ENCODE measurements at regions not wholly inside any gene's neighbourhood (a gene's known extent, or its start where the extent isn't known, plus 50 kb on each side); places are given as distances from the start of the nearest gene placed in this dataset.

GRCh38 chr18:55651236-55651635 is 63.2 kb upstream of the TCF4 start:
- ATAC-seq (ENCODE audit: insufficient read depth, low read depth) (no peak), DNase-seq (no peak)
- H3K36me3 ChIP-seq (ENCODE audit: insufficient read depth, low read length) = no peaks in the 10 kb centered on the region
- no peak overlapping the region for H3K4me3 ChIP-seq (ENCODE audit: low read depth in 1 of 2, low read length in 2 of 2)
- no peaks in the 10 kb centered on the region for H3K79me2 ChIP-seq (ENCODE audit: insufficient read depth, low read length)
- H3K4me2 ChIP-seq (ENCODE audit: insufficient read depth, low read length) = no peak overlapping the region
- no peaks in the 10 kb centered on the region for H4K20me1 ChIP-seq (ENCODE audit: insufficient read depth, low read length)
- TF ChIP-seq EZH2 (IDR thresholded peaks at IDR 0.05; ENCODE audit: borderline replicate concordance, low read depth, low read length, severe bottlenecking) (no peak), CTCF (IDR thresholded peaks at IDR 0.05; ENCODE audit: borderline replicate concordance, extremely low read depth, low read length, poor library complexity, severe bottlenecking) (no peak)
- no peak overlapping the region for H2AFZ ChIP-seq (ENCODE audit: low read depth, low read length)
- no peaks in the 10 kb centered on the region for H3K9me3 ChIP-seq (ENCODE audit: insufficient read depth, low read length, severe bottlenecking)
- no peak overlapping the region for H3K9ac ChIP-seq (ENCODE audit: low read depth, low read length)
- H3K27me3 ChIP-seq (ENCODE audit: insufficient read depth, low read length, poor library complexity) = no peaks in the 10 kb centered on the region
- no peaks in the 10 kb centered on the region for H3K4me1 ChIP-seq (ENCODE audit: insufficient read depth, low read length)
- no peak overlapping the region for H3K27ac ChIP-seq (ENCODE audit: low read length)

- no peak overlapping the region for H2AFZ ChIP-seq (ENCODE audit: low read depth, low read length)
- no peak overlapping the region for H3K4me2 ChIP-seq (ENCODE audit: insufficient read depth, low read length)
- ATAC-seq (ENCODE audit: insufficient read depth, low read depth) (no peak), DNase-seq (no peak)
- H3K4me3 ChIP-seq (ENCODE audit: low read depth in 1 of 2, low read length in 2 of 2) = no peak overlapping the region
- no peaks in the 10 kb centered on the region for H3K36me3 ChIP-seq (ENCODE audit: insufficient read depth, low read length)
- H3K27me3 ChIP-seq (ENCODE audit: insufficient read depth, low read length, poor library complexity) = no peaks in the 10 kb centered on the region
- H3K27ac ChIP-seq (ENCODE audit: low read length) = no peak overlapping the region
- H4K20me1 ChIP-seq (ENCODE audit: insufficient read depth, low read length) = no peaks in the 10 kb centered on the region
- H3K4me1 ChIP-seq (ENCODE audit: insufficient read depth, low read length) = no peaks in the 10 kb centered on the region
- no peaks in the 10 kb centered on the region for H3K79me2 ChIP-seq (ENCODE audit: insufficient read depth, low read length)
- TF ChIP-seq CTCF (IDR thresholded peaks at IDR 0.05; ENCODE audit: borderline replicate concordance, extremely low read depth, low read length, poor library complexity, severe bottlenecking) = no peak
- TF ChIP-seq EZH2 (IDR thresholded peaks at IDR 0.05; ENCODE audit: borderline replicate concordance, low read depth, low read length, severe bottlenecking) = no peak
- H3K9ac ChIP-seq (ENCODE audit: low read depth, low read length) = no peak overlapping the region
- no peaks in the 10 kb centered on the region for H3K9me3 ChIP-seq (ENCODE audit: insufficient read depth, low read length, severe bottlenecking)
Measured at GRCh38 chr18:55650363-55650870, 62.4 kb upstream of the TCF4 start.

GRCh38 chr18:55647331-55647730 is 59.3 kb upstream of the TCF4 start:
- Histone ChIP-seq H2AFZ (ENCODE audit: low read depth, low read length) (no peak overlapping the region), H3K9ac (ENCODE audit: low read depth, low read length) (no peak overlapping the region)

More at GRCh38 chr18:55647331-55647730, 59.3 kb upstream of the TCF4 start:
- H3K36me3 ChIP-seq (ENCODE audit: insufficient read depth, low read length) = no peaks in the 10 kb centered on the region
- ATAC-seq (ENCODE audit: insufficient read depth, low read depth) = no peak
- no peak overlapping the region for H3K4me2 ChIP-seq (ENCODE audit: insufficient read depth, low read length)
- no peak for DNase-seq
- H4K20me1 ChIP-seq (ENCODE audit: insufficient read depth, low read length) = no peaks in the 10 kb centered on the region
- no peak overlapping the region for H3K27ac ChIP-seq (ENCODE audit: low read length)
- no peaks in the 10 kb centered on the region for H3K27me3 ChIP-seq (ENCODE audit: insufficient read depth, low read length, poor library complexity)
- no peak overlapping the region for H3K4me3 ChIP-seq (ENCODE audit: low read depth in 1 of 2, low read length in 2 of 2)
- no peaks in the 10 kb centered on the region for H3K4me1 ChIP-seq (ENCODE audit: insufficient read depth, low read length)
- H3K9me3 ChIP-seq (ENCODE audit: insufficient read depth, low read length, severe bottlenecking) = no peaks in the 10 kb centered on the region
- H3K79me2 ChIP-seq (ENCODE audit: insufficient read depth, low read length) = no peaks in the 10 kb centered on the region
- TF ChIP-seq CTCF (IDR thresholded peaks at IDR 0.05; ENCODE audit: borderline replicate concordance, extremely low read depth, low read length, poor library complexity, severe bottlenecking) = no peak
- no peak for TF ChIP-seq EZH2 (IDR thresholded peaks at IDR 0.05; ENCODE audit: borderline replicate concordance, low read depth, low read length, severe bottlenecking)
